K562 (cell line): ENCODE measurements at regions not wholly inside any gene's neighbourhood (a gene's known extent, or its start where the extent isn't known, plus 50 kb on each side); places are given as distances from the start of the nearest gene placed in this dataset.

Source experiments
- HNRNPH1 ChIP-seq: fragments of 200-400 bp; formaldehyde crosslinking; optimal IDR thresholded peaks from 2 replicates; pipeline ENCODE3; 2017; ENCODE audit warnings: low read depth, mild to moderate bottlenecking, low read length, moderate library complexity
- IFI16 ChIP-seq: fragments of 250-450 bp; sonication (Bioruptor Pico); IDR thresholded peaks from 2 replicates; pipeline ENCODE4 v2.1.2; 2022; ENCODE audit warnings: mild to moderate bottlenecking, inconsistent platforms
- KLF13 ChIP-seq: fragments of 450-650 bp; IDR thresholded peaks from 2 replicates; pipeline ENCODE4 v1.6.1; 2016; ENCODE audit warnings: missing genetic modification characterization, low read depth, mild to moderate bottlenecking, missing compliant biosample characterization, moderate library complexity, borderline replicate concordance
- MAX ChIP-seq: sonication (generic); formaldehyde crosslinking; IDR thresholded peaks from 2 replicates; pipeline ENCODE4 v1.9.0; 2022; ENCODE audit warnings: mild to moderate bottlenecking, missing genetic modification reagents
- TEAD1 ChIP-seq, 2 experiments: fragments of 450-650 bp in 1 of 2; sonication (generic) in 1 of 2; formaldehyde crosslinking; IDR thresholded peaks; 2 replicates each; pipeline versions ENCODE4 v1.4.0 to v1.8.0; 2020 to 2022; ENCODE audit warnings: mild to moderate bottlenecking in 2 of 2, missing genetic modification reagents in 1 of 2
- TSHZ1 ChIP-seq: fragments of 250-450 bp; sonication (Bioruptor Pico); IDR thresholded peaks from 2 replicates; pipeline ENCODE4 v1.4.0; 2020; ENCODE audit warnings: mild to moderate bottlenecking, moderate library complexity
- ZNF311 ChIP-seq: fragments of 250-450 bp; sonication (Bioruptor Pico); IDR thresholded peaks from 2 replicates; pipeline ENCODE4 v1.4.0; 2020; ENCODE audit warnings: mild to moderate bottlenecking, moderate library complexity
- ZNF589 ChIP-seq: fragments of 200-800 bp; sonication (Bioruptor generic); IDR thresholded peaks from 2 replicates; pipeline ENCODE4 v1.6.1; 2016; ENCODE audit warnings: low read depth, missing genetic modification characterization, missing compliant biosample characterization
- TF ChIP-seq, protein P1 (sequence below): sonication (generic); formaldehyde crosslinking; IDR thresholded peaks from 2 replicates; pipeline ENCODE4 v1.8.0; 2023; ENCODE audit warnings: mild to moderate bottlenecking, missing genetic modification reagents
- TF ChIP-seq, protein P2 (sequence below): fragments of 150-350 bp; IDR thresholded peaks from 2 replicates; pipeline ENCODE4 v1.6.1; 2014; ENCODE audit warnings: low read depth, mild to moderate bottlenecking, low read length, borderline replicate concordance
- TF ChIP-seq, protein P3 (sequence below): fragments of 150-350 bp; conservative IDR thresholded peaks from 2 replicates; pipeline ENCODE4 v1.6.1; 2014; ENCODE audit warnings: low read length

DNA sequence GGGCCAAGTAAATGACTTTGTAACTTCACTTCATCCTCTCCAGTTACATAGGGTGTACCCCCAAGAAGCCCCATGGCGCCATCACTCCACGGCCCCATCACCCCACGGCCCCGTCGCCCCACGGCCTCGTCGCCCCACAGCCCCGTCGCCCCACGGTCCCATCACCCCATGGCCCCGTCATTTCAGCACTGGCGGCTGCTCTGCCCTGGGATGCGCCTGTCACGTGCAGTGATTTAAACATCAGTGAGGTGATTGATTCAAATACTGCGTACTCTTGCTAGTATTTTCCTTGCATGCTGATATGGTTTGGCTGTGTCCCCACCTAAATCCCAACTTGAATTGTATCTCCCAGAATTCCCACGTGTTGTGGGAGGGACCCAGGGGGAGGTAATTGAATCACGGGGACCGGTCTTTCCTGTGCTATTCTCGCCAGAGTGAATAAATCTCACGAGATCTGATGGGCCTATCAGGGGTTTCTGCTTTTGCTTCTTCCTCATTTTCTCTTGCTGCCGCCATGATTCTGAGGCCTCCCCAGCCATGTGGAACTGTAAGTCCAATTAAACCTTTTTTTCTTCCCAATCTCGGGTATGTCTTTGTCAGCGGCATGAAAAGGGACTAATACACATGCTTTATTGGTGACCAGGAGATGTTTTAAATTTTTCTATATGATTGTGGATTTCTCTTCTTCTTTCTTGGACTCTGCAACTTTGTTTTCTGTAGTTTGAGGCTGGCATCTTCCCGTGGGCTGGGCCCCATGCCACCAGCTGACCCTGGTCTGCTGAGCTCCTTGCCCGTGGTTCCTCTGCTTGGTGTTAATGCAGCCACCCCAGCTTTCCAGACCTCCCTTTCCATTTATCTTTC, 50.1 kb upstream of the PCBP3 start (continued):
- TF ChIP-seq, protein P1, sequence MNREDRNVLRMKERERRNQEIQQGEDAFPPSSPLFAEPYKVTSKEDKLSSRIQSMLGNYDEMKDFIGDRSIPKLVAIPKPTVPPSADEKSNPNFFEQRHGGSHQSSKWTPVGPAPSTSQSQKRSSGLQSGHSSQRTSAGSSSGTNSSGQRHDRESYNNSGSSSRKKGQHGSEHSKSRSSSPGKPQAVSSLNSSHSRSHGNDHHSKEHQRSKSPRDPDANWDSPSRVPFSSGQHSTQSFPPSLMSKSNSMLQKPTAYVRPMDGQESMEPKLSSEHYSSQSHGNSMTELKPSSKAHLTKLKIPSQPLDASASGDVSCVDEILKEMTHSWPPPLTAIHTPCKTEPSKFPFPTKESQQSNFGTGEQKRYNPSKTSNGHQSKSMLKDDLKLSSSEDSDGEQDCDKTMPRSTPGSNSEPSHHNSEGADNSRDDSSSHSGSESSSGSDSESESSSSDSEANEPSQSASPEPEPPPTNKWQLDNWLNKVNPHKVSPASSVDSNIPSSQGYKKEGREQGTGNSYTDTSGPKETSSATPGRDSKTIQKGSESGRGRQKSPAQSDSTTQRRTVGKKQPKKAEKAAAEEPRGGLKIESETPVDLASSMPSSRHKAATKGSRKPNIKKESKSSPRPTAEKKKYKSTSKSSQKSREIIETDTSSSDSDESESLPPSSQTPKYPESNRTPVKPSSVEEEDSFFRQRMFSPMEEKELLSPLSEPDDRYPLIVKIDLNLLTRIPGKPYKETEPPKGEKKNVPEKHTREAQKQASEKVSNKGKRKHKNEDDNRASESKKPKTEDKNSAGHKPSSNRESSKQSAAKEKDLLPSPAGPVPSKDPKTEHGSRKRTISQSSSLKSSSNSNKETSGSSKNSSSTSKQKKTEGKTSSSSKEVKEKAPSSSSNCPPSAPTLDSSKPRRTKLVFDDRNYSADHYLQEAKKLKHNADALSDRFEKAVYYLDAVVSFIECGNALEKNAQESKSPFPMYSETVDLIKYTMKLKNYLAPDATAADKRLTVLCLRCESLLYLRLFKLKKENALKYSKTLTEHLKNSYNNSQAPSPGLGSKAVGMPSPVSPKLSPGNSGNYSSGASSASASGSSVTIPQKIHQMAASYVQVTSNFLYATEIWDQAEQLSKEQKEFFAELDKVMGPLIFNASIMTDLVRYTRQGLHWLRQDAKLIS (CRISPR knock-in tag), result 0 out of 2 replicates have a peak, but pooled peaks have one; percentile 14
- TF ChIP-seq MAX (CRISPR knock-in tag) (peak; percentile 69), IFI16 (no peak), TSHZ1 (CRISPR knock-in tag) (no peak), HNRNPH1 (no peak), ZNF589 (CRISPR knock-in tag) (no peak), TEAD1 (CRISPR knock-in tag; IDR thresholded peaks at IDR 0.05) (0 out of 4 replicates have a peak, but pooled peaks have one; percentile 13 to 58), KLF13 (no peak), ZNF311 (no peak)
- TF ChIP-seq, protein P2, sequence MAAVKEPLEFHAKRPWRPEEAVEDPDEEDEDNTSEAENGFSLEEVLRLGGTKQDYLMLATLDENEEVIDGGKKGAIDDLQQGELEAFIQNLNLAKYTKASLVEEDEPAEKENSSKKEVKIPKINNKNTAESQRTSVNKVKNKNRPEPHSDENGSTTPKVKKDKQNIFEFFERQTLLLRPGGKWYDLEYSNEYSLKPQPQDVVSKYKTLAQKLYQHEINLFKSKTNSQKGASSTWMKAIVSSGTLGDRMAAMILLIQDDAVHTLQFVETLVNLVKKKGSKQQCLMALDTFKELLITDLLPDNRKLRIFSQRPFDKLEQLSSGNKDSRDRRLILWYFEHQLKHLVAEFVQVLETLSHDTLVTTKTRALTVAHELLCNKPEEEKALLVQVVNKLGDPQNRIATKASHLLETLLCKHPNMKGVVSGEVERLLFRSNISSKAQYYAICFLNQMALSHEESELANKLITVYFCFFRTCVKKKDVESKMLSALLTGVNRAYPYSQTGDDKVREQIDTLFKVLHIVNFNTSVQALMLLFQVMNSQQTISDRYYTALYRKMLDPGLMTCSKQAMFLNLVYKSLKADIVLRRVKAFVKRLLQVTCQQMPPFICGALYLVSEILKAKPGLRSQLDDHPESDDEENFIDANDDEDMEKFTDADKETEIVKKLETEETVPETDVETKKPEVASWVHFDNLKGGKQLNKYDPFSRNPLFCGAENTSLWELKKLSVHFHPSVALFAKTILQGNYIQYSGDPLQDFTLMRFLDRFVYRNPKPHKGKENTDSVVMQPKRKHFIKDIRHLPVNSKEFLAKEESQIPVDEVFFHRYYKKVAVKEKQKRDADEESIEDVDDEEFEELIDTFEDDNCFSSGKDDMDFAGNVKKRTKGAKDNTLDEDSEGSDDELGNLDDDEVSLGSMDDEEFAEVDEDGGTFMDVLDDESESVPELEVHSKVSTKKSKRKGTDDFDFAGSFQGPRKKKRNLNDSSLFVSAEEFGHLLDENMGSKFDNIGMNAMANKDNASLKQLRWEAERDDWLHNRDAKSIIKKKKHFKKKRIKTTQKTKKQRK, result no peak
- TF ChIP-seq, protein P3, sequence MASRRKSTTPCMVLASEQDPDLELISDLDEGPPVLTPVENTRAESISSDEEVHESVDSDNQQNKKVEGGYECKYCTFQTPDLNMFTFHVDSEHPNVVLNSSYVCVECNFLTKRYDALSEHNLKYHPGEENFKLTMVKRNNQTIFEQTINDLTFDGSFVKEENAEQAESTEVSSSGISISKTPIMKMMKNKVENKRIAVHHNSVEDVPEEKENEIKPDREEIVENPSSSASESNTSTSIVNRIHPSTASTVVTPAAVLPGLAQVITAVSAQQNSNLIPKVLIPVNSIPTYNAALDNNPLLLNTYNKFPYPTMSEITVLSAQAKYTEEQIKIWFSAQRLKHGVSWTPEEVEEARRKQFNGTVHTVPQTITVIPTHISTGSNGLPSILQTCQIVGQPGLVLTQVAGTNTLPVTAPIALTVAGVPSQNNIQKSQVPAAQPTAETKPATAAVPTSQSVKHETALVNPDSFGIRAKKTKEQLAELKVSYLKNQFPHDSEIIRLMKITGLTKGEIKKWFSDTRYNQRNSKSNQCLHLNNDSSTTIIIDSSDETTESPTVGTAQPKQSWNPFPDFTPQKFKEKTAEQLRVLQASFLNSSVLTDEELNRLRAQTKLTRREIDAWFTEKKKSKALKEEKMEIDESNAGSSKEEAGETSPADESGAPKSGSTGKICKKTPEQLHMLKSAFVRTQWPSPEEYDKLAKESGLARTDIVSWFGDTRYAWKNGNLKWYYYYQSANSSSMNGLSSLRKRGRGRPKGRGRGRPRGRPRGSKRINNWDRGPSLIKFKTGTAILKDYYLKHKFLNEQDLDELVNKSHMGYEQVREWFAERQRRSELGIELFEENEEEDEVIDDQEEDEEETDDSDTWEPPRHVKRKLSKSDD, result no peak
